GM19035 (cell line): ENCODE measurements at regions not wholly inside any gene's neighbourhood (a gene's known extent, or its start where the extent isn't known, plus 50 kb on each side); places are given as distances from the start of the nearest gene placed in this dataset.
A peak's percentile ranks its signal among the peaks of the same experiment; 100 is the strongest.
"Not testable (repeated sequence)": the region's sequence is repeated elsewhere in the genome, so short reads cannot be mapped to it uniquely, and the experiment has no call there.

Experiments
- ATAC-seq: cut with Tn5 transposase; IDR thresholded peaks from one replicate; pipeline ENCODE4 v1.9.1; 2021; ENCODE audit not compliant: unreplicated experiment

DNA sequence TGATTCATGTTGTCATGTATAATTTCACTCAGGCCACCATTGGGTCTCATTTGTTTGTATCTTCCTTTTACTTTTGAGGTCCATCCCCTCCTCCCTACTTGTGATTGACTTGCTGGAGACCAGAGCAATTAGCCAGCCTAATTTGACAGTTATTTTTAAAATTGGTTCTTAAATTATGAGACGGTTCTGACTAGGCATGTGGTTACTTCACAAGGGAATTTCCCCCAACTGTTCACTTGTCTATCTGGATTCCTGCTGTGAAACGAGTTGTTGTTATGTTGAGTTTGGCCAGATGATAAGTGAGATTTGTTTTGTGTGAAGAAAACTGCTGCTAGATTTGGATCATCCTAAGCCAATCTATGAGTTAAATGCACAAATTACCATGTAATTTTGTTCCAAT is 359.1 kb downstream of the BARHL2 start:
- peak; percentile 74 for ATAC-seq

DNA sequence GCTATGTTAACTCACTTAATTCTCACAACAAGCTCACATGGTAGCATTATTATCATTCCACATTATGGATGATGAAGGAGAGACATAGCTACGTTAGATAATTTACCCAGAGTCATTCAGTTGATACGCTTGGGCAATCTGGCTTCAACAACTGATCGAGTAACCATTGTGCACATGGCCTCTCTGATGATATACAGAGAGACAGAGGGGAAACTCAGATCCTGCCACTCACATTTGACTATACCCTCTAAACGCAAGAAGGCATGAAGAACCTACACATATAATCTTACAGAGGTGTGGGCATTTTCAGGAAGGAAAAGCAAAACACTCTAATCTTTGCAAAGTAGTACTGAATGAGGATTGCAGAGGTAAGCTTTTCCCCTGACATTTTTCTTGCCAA is 360.1 kb downstream of the BARHL2 start:
- ATAC-seq: no peak

DNA sequence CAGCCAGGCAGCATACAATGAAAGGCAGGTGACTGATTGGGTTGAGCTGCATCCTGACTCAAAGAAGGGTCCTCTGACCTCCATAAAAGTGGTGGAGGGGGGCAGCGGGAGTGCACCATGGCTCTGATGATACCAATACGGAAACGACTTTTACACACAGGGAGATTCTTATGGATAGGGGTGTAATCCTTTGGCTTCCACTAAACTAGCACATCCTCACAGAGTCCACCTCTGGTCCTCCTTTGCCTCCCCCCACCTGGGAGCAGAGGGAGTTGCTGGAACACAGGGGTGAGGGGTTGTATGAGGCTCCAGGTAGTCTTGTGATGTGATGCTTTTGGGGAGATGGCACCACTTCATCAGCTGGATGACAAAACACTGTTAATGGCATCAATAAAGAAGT is 361.0 kb downstream of the BARHL2 start:
- no peak for ATAC-seq

DNA sequence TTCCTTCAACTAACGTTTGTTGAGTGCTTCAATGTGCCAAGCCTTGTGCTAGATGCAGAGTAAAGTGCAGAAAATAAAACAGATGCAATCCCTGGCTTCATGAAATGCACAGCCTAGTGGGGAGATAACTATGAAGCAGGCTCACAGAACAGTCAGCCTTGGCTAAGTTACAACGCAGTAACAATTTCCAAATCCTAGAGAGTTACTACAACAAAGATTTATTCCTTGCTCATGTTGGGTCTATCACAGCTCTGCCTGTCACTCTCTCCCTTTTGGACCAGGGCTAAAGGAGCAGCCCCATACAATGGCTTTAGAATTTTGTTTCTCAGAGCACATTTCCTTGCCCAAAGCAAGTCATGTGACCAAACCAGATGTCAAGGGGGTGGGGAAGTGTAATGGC is 359.8 kb downstream of the ZNF326 start:
- ATAC-seq: no peak

DNA sequence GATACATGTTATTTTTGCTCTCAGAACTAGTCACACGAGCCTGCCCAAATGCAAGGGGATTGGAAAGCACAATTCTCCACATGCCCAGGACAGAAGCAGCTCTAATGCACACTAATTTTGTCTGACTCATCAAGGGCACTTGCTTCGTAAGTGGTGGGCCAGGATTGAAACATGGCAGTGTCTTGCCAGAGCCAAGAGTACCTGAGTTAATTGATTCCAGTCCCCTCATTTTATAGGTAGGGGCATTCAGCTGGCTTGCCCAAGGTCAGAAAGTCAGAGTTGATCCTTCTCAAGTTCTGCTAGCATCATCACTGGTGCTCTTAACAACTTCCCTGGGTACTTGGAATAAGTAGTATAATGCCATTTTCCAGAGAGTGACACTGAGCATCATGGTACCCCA is 356.1 kb downstream of the ZNF326 start:
- no peak for ATAC-seq

DNA sequence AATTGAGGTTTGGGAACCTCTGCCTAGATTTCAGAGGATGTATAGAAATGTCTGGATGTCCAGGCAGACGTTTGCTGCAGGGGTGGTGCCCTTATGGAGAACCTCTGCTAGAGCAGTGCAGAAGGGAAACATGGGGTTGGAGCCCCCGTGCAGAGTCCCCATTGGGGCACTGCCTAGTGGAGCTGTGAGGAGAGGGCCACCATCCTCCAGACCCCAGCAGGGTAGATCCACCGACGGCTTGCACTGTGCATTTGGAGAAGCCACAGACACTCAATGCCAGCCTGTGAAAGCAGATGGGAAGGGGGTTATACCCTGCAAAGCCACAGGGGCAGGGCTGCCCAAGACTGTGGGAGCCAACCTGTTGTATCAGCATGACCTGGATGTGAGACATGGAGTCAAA is 354.6 kb downstream of the ZNF326 start:
- ATAC-seq: no peak

DNA sequence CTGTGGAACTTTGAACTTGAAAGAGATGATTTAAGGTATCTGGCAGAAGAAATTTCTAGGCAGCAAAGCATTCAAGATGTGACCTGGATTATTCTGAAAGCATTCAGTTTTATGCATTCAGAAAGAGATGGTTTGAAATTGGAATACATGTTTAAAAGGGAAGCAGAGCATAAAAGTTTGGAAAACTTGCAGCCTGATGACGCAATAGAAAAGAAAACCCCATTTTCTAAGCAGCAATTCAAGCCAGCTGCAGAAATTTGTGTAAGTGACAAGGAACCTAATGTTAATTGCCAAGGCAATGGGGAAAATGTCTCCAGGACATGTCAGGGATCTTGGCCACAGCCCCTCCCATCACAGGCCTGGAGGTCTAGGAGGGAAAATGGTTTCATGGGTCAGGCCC is 354.0 kb downstream of the ZNF326 start:
- ATAC-seq: no peak

DNA sequence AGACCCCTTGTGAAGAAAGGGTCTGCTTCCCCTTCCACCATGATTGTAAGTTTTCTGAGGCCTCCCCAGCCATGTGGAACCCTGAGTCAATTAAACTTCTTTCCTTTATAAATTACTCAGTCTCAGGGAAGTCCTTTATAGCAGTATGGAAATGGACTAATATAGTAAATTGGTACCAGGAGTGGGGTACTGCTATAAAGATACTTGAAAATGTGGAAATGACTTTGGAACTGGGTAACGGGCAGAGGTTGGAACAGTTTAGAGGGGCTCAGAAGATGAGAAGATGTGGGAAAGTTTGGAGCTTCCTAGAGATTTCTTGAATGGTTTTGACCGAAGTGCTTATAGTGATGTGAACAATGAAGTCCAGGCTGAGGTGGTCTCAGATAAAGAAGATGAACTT is 353.5 kb downstream of the ZNF326 start:
- not testable (repeated sequence) for ATAC-seq

DNA sequence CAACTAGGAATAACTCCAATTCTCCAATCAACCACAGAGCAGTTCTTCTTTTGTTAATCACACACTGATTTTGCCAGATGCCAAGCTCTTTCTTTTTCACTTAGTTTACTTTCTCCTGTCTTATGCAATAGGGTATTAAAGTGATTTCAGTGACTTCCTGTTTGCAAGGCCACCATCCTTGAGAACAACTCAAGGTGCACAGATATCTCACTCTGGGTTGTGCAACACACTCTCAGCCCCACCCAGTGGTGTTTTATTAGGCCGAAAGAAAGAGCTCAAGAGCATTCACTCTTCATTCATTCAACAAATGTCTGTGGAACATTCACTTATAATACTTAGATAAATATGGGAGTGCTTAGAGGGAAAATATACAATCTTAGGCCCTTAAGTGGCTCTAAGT is 352.5 kb downstream of the ZNF326 start:
- ATAC-seq: no peak

DNA sequence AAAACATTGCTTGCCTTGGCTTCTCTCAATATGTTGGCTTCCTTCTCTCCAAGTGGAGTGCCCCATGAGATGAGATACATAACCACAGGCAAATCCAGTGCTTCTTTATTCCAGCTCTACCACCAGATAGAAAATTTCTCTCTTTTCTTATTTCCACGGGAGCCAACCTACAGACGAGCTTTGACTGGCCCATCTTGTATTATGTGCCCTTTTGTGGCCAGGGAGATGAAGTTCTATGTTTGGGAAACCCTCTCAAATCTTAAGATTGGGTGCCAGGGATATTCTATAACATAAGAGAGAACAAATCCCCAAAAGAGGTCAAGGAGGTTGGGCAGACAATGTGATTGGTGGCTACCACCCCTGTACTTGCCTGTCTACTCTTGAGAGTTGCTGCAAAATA is 351.8 kb downstream of the ZNF326 start:
- ATAC-seq: no peak

DNA sequence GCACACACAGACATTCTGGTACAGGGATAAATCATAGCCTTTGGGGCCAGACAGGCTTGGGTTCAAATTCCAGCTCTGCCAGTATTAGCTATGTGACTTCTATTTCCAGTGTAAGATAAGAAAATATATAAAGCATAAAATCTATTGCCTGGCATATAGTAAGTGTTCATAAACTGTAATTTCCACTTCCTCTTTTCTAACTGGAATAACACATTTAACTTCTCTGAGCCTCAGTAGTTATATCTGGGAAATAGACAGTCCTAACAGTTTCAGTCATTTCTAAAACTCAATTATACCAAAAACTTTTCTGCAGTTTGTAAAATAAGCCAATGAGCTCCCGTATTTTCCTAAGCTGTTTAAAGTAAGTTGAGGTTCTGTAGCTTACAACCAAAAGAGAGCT is 351.4 kb downstream of the ZNF326 start:
- no peak for ATAC-seq

DNA sequence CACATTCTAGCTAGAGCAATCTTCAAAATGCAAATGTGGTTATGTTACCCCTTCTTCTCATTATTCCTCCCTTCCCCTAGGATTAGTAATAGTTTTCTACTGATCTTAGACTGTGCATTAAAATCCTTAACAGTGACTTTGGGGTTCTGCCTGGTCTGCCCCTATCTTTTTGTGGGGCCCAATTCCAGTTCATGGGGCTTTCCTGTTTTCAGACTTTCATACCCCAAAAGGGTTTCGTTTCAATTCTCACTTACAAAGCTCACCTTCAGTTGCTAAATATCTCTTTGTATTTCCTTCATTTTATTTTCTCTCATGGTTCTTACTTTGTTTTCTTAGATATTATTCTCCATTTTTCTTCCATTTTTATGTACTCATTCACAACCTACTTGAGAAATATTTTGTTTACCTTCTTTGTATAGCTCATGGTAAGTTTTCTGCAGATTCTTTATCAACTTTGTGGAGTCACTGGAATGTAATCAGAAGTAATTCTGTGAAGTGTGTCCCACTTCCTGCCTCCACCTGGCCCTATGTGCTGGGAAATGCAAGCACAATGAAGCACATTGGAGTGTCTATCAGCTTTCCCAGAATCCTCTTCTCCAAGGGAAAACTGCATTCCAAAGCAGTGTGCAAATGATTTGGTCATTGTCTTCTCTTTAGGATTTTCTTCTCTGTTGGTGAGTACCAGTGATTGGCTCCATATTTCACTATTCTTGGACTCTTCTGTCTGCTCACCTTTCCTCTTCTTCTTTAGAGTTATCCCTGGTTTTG is 350.2 kb downstream of the ZNF326 start:
- ATAC-seq: no peak

DNA sequence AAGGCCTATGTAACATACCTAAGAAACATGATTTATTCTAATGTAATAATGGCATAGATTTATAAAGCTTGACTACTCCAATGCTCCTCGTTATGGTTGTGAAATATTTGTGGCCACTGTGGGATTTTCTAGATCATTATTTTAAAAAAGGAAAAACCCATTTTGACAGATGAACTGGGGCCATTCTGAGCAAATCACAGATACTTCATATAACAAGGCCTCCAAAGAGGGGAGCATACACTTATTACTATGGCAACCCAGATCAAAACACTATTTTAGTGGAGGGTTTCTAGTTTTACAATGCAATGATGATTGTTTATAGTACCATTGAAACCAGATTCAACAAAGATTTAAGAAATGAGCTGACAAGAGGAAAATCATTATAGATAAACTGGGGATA is 346.6 kb downstream of the ZNF326 start:
- no peak for ATAC-seq

DNA sequence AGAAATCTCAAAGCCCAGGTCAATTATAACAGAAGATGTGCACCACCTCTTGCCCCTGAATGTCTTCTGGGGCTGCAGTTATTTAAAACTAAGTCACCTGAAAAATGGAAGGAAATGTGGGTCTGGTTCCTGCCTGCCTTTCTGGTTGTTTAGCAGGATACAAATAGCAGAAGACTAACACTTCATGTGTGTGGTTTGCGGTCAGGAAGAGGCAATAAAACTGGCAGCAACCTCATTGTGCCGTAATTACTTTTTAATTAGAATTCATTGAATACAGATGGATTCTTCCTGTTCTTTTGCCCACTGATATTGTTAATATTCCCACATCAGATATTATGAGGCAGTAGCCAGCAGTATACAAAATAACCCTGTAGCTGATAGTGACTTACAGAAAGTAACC is 345.7 kb downstream of the ZNF326 start:
- no peak for ATAC-seq

DNA sequence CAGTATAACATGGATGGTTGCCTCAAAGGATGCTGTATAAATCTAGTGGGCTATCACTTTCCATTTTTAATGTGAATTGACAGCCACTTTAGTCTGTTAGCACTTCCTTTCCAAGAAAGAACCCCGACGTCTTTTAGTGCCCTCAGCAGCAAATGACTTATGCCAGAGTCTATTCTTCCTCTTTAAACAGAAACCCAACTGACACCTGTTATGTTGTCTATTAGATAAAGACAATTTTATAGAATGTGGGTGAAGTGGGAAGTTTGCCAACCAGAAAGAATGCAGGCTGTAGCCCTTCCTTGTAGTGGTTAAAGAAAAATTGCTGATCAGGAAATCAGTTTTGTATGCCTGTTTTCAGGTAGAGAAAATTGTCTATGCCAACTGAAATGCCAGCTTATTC is 344.9 kb downstream of the ZNF326 start:
- ATAC-seq: no peak

DNA sequence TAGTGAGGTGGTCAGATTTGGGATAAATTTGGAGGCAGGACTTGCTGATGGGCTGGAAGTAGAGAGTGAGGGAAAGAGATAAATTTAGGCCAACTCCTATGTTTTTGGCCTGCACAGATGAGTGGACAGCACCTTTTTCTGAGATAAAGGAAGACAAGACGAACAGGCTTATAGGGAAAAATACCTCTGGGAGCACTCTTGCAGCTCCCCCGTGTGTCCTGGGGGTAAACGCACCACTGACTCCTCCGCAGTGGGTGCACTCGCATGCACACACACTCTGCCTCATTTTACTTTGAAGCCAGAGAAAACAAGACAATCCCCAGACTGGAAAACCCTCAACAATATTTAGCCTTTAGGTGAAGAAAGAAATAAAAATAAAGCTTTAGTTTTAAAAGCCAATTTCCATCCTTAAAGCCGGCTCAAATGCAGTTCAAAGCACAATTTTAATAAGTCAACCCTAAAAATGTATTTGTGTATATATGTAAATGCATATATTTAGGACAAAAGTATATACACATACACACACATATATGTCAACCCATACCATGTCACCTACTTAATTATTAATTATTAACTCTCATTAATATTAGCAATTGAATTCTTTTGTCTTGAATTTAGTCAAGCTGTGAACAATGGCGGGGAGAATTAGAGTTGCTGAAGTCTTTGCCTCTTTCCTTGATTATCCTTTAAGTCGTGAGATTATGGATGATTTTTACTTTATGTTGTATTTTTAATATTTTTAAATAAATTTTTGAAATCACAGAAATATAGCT is 341.8 kb downstream of the ZNF326 start:
- no peak for ATAC-seq

DNA sequence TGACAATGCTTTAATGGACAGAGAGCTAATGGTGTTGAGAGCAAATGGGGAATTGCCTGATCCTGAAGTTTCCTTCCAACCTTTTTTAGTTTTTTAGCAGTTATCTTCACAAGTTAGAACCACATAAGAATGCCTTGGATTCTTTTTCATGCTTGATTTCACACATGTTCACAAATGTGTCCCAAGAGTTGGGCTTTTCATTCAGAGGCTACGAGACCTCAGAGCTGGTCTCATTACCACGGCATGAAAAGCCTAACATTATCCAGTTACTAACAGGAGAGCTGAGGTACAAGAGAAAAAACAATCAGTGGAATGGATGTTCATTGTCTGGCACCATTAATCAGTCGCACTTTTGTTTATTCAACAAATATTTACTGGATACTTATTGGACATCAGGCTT is 340.6 kb downstream of the ZNF326 start:
- ATAC-seq: no peak

DNA sequence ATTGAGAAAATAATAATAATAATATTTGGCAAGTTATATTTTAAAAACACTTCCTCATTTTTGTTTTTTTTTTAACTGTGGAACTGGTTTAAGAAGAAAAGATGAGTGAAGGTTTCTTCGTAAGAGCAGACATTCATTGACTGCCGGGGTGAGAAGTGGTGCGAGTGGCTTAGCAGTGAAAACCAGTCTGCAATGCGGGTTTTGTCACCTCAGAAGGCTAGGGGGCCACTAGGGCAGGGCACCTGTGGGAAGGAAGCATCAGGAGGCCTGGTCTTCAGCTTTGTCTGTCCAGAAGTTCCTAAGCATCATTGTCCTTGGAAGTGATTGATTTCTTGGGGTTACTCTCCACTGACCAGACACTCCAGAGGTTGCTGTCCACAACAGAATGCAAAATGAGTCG is 339.2 kb downstream of the ZNF326 start:
- ATAC-seq: no peak

DNA sequence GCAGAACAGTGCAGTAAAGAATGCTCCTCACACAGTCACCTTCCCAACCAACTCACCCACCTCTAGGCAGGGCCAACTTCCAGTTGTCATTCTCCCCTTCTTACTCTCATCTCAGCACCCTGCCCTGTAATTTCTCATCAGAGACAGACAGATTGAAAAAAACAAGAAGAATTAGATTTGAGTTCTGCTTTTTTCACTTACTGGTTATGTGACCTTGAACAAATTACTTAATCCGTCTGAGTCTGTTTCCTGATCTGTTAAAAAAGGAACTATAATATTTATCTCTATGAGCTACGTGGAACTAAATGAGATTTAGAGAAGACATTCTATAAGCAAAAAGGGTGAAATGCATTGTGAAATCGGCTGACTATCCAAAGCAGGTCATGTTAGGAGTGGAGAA is 330.3 kb downstream of the ZNF326 start:
- no peak for ATAC-seq

DNA sequence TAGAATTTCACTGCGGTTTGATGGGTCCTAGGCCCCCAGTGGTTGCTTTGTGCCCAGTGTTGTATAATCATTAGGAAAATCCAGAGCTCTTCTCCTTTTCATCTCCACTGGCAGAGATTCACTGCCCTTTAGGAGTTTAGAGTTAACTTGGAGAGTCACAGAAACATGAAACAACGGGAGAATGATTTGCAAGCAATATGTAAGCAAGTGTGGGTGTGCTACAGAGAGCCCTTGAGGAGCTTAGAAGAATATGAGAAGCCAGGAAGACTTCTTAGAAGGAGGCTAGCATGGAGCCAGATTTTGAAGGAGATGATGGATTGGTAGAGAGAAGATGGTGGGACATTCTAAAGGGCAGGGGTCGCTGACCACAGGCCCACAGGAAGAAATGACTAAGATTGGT is 327.3 kb downstream of the ZNF326 start:
- no peak for ATAC-seq

DNA sequence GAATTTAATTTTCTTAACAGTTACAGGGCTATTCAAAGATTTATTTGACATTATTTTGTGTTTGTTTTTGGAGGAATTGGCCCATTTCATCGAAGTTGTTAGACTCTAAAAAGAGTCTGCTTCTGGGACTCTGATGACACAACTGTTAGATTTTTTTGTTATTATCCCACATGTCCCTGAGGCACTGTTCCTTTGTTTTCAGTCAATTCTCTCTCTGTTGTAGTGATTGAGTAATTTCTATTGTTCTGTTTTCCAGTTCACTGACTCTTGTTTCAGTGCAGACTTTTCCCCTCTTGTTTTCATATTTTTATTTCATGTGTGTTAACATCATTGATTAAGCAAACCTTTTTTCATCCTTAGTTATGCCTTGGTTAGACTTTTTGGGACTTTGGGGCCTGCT is 325.0 kb downstream of the ZNF326 start:
- ATAC-seq: no peak

DNA sequence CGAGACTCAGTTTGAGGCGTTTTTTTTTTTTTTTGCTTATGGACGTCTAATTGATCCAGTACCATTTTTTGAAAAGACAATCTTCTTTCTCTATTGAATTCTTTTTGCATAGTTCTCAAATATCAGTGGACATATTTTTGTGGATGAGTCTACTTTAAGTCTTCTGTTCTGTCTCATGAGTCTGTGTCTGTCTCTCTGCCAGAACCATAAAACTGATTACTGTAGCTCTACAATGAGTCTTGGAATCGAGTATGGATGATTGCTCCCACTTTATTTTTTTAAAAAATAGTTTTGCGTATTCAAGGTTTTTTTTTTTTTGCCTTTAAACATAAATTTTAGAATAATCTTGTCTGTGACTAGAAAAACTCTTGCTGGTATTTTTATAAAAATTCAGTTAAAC is 323.5 kb downstream of the ZNF326 start:
- no peak for ATAC-seq

DNA sequence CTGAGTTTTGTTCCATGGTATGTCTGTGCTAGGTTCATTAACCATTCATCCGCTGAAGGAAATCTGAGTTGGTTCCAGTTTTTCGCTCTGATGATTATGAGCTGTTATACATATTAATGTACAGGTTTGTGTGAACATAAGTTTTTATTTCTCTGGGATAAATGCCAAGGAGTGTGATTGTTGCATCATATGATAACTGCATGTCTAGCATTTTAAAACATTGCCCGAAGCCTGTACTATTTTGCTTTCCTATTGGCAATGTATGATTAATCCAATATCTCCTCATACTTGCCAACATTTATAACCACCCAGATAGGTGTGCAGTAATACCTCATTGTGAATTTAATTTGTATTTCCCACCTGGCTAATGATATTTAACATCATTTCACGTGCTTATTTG is 322.7 kb downstream of the ZNF326 start:
- ATAC-seq: no peak
